ENCODE measurements at regions not wholly inside any gene's neighbourhood (a gene's known extent, or its start where the extent isn't known, plus 50 kb on each side); places are given as distances from the start of the nearest gene placed in this dataset.

GRCh38 chr6:105968603-105969333, 117.4 kb upstream of the PRDM1 start:
- H3K9me3 ChIP-seq, result peaks cover 0 to 31% of the 10 kb centered on the region in 2 donors
- H3K4me3 ChIP-seq, result no peak overlapping the region
- no peak overlapping the region for H3K27ac ChIP-seq

DNA sequence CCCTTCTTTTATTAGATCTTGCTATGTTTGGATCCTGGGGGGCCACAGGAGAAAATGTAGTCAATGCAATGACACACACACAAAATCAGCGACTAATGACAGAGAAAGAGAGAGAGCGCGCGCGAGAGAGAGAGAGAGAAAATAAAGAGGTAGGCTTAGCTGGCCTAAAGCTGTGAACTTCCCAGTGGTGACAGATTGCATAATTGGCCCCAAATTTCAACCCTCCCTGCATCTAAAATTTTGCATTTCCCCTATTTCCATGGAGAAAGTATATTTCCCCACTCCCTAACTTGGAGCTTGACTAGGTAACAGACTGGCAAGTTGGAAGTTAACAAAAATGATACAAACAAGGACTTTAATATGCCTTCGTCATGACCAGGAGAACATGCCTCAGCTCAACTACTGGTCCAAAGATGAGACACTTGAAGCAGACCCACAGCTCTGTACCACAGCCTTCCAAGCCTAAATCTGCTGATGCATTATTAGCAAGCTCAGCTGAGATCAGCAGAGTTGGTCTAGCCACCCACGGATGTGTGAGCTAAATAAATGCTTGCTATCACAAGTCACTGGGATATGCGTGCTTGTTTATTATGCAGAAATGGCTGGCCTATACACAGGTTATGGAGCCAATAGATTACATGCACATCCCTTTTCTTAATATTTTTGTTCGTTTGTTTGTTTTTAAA, 118.1 kb upstream of the PRDM1 start:
- H3K4me1 ChIP-seq, result no peaks in the 10 kb centered on the region
- TF ChIP-seq, protein P1, sequence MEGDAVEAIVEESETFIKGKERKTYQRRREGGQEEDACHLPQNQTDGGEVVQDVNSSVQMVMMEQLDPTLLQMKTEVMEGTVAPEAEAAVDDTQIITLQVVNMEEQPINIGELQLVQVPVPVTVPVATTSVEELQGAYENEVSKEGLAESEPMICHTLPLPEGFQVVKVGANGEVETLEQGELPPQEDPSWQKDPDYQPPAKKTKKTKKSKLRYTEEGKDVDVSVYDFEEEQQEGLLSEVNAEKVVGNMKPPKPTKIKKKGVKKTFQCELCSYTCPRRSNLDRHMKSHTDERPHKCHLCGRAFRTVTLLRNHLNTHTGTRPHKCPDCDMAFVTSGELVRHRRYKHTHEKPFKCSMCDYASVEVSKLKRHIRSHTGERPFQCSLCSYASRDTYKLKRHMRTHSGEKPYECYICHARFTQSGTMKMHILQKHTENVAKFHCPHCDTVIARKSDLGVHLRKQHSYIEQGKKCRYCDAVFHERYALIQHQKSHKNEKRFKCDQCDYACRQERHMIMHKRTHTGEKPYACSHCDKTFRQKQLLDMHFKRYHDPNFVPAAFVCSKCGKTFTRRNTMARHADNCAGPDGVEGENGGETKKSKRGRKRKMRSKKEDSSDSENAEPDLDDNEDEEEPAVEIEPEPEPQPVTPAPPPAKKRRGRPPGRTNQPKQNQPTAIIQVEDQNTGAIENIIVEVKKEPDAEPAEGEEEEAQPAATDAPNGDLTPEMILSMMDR (IDR thresholded peaks at IDR 0.05), result no peak
- DNase-seq (ENCODE audit: low spot score), result no peak
- no peaks in the 10 kb centered on the region for H3K27me3 ChIP-seq
- no peaks in the 10 kb centered on the region for H3K36me3 ChIP-seq
- no peak overlapping the region for H3K4me3 ChIP-seq
- peaks cover 0 to 27% of the 10 kb centered on the region in 2 donors for H3K9me3 ChIP-seq
- H3K27ac ChIP-seq, result no peak overlapping the region

More at GRCh38 chr6:105968603-105969333, 117.4 kb upstream of the PRDM1 start:
- TF ChIP-seq, protein P1 (IDR thresholded peaks at IDR 0.05), result no peak
- H3K27me3 ChIP-seq, result no peaks in the 10 kb centered on the region
- H3K4me1 ChIP-seq, result no peaks in the 10 kb centered on the region
- no peaks in the 10 kb centered on the region for H3K36me3 ChIP-seq
- no peak for DNase-seq (ENCODE audit: low spot score)

DNA sequence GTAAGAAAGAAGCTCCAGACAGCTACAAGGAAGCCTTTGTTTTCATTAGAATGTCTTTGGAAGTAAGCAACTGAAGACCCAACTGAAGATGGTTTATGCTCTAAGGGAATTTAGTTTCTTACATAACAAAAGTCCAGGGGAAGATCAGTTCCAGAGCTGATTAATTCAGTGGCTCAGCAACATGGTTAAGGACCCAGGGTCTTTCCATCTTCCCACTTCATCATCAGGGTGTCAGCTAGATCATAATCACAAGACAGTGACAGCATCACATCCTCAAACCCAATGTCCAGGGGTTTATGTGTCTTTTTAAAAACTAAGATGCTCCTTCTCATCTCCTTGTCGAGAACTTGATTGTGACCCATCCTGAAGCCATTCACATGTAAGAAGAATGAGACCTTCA, 119.7 kb upstream of the PRDM1 start:
- TF ChIP-seq, protein P1 (IDR thresholded peaks at IDR 0.05), result no peak
- H3K36me3 ChIP-seq, result no peaks in the 10 kb centered on the region
- no peak for DNase-seq (ENCODE audit: low spot score)
- H3K27ac ChIP-seq, result no peak overlapping the region
- peaks cover 0 to 13% of the 10 kb centered on the region in 2 donors for H3K9me3 ChIP-seq
- H3K4me3 ChIP-seq, result no peak overlapping the region
- H3K4me1 ChIP-seq, result no peaks in the 10 kb centered on the region
- no peaks in the 10 kb centered on the region for H3K27me3 ChIP-seq

GRCh38 chr6:105964979-105965760, 121.0 kb upstream of the PRDM1 start:
- no peak for DNase-seq (ENCODE audit: low spot score)
- no peak overlapping the region for H3K4me3 ChIP-seq
- H3K27me3 ChIP-seq, result no peaks in the 10 kb centered on the region
- H3K27ac ChIP-seq, result no peak overlapping the region
- TF ChIP-seq, protein P1 (IDR thresholded peaks at IDR 0.05), result no peak
- no peaks in the 10 kb centered on the region for H3K36me3 ChIP-seq
- no peaks in the 10 kb centered on the region for H3K4me1 ChIP-seq
- H3K9me3 ChIP-seq, result peaks cover 0 to 13% of the 10 kb centered on the region in 2 donors

- no peak overlapping the region for H3K4me3 ChIP-seq
Measured at GRCh38 chr6:105954148-105954547, 132.0 kb upstream of the PRDM1 start.

More at GRCh38 chr6:105954148-105954547, 132.0 kb upstream of the PRDM1 start:
- Histone ChIP-seq H3K36me3 (no peaks in the 10 kb centered on the region), H3K27ac (no peak overlapping the region), H3K27me3 (no peaks in the 10 kb centered on the region), H3K4me1 (no peaks in the 10 kb centered on the region), H3K9me3 (no peaks in the 10 kb centered on the region)
- TF ChIP-seq, protein P1 (IDR thresholded peaks at IDR 0.05), result no peak
- no peak for DNase-seq (ENCODE audit: low spot score)
